Activated CD4-positive, alpha-beta memory T cell treated with anti-CD3 and anti-CD28 coated beads for 36 hours (primary cell): ENCODE measurements at regions not wholly inside any gene's neighbourhood (a gene's known extent, or its start where the extent isn't known, plus 50 kb on each side); places are given as distances from the start of the nearest gene placed in this dataset.

ENCODE experiments used
- CTCF ChIA-PET: fragments of 350-600 bp; sonication (Branson Sonifier 250); formaldehyde crosslinking; loops from one replicate; lab custom pipeline; 2021; ENCODE audit warnings: antibody characterized with exemption, inconsistent platforms; lab: Charles Lee
- POLR2A ChIA-PET: fragments of 350-600 bp; sonication (Branson Sonifier 250); formaldehyde crosslinking; loops from one replicate; lab custom pipeline; 2021; ENCODE audit warnings: antibody characterized with exemption; lab: Charles Lee
- DNase-seq: peaks from one replicate; pipeline ENCODE4 v3.0.0-alpha.2; 2020
- H3K27ac Mint-ChIP-seq: one replicate; pipeline ENCODE4 v1.8.0; 2021; ENCODE audit warnings: mixed read lengths
- H3K27me3 Mint-ChIP-seq: one replicate; pipeline ENCODE4 v1.8.0; 2021; ENCODE audit warnings: mixed read lengths
- H3K36me3 Mint-ChIP-seq: one replicate; pipeline ENCODE4 v1.8.0; 2021; ENCODE audit warnings: mixed read lengths
- H3K4me1 Mint-ChIP-seq: one replicate; pipeline ENCODE4 v1.8.0; 2021; ENCODE audit warnings: low read depth, mixed read lengths
- H3K4me3 Mint-ChIP-seq: one replicate; pipeline ENCODE4 v1.8.0; 2021; ENCODE audit warnings: mild to moderate bottlenecking, mixed read lengths
- H3K9me3 Mint-ChIP-seq: one replicate; pipeline ENCODE4 v1.8.0; 2021; ENCODE audit warnings: mixed read lengths
- intact Hi-C: fragments of 100-400 bp; cut with micrococcal nuclease; formaldehyde crosslinking; loops from one replicate; pipeline ENCODE4 v1.15.1; 2023

GRCh38 chr6:4274382-4275082, 139.2 kb upstream of the ECI2 start:
- Mint-ChIP-seq H3K9me3 (no peaks in the 10 kb centered on the region), H3K4me1 (no peaks in the 10 kb centered on the region), H3K27ac (no peak overlapping the region), H3K27me3 (peaks cover 5% of the 10 kb centered on the region), H3K4me3 (no peak overlapping the region), H3K36me3 (no peaks in the 10 kb centered on the region)
- intact Hi-C loops: no loop called here
- DNase-seq: no peak
- ChIA-PET CTCF (no interaction called here), POLR2A (no interaction called here)

- POLR2A ChIA-PET: no interaction called here
- CTCF ChIA-PET: no interaction called here
- Mint-ChIP-seq H3K4me3 (no peak overlapping the region), H3K27me3 (peaks cover 4% of the 10 kb centered on the region), H3K9me3 (no peaks in the 10 kb centered on the region), H3K36me3 (no peaks in the 10 kb centered on the region), H3K27ac (no peak overlapping the region), H3K4me1 (no peaks in the 10 kb centered on the region)
- no peak for DNase-seq
- intact Hi-C loops: no loop called here
These were observed 137.6 kb upstream of the ECI2 start for GRCh38 chr6:4272996-4273395.

GRCh38 chr6:4271761-4272470, 136.5 kb upstream of the ECI2 start:
- no peaks in the 10 kb centered on the region for H3K9me3 Mint-ChIP-seq
- no peak for DNase-seq
- H3K36me3 Mint-ChIP-seq: no peaks in the 10 kb centered on the region
- H3K4me3 Mint-ChIP-seq: no peak overlapping the region
- intact Hi-C loops: no loop called here
- H3K4me1 Mint-ChIP-seq: no peaks in the 10 kb centered on the region
- no peak overlapping the region for H3K27ac Mint-ChIP-seq
- peaks cover under 1% of the 10 kb centered on the region for H3K27me3 Mint-ChIP-seq
- ChIA-PET CTCF (no interaction called here), POLR2A (no interaction called here)

- Mint-ChIP-seq H3K4me3 (no peak overlapping the region), H3K27ac (no peak overlapping the region), H3K27me3 (no peaks in the 10 kb centered on the region), H3K9me3 (no peaks in the 10 kb centered on the region), H3K4me1 (no peaks in the 10 kb centered on the region), H3K36me3 (no peaks in the 10 kb centered on the region)
- DNase-seq: no peak
- CTCF ChIA-PET: no interaction called here
- POLR2A ChIA-PET: no interaction called here
- intact Hi-C loops: no loop called here
These were observed 135.4 kb upstream of the ECI2 start for GRCh38 chr6:4270776-4271175.

GRCh38 chr6:4270001-4270400, 134.6 kb upstream of the ECI2 start:
- Mint-ChIP-seq H3K27ac (no peak overlapping the region), H3K4me1 (no peaks in the 10 kb centered on the region), H3K27me3 (no peaks in the 10 kb centered on the region), H3K36me3 (no peaks in the 10 kb centered on the region), H3K4me3 (no peak overlapping the region), H3K9me3 (no peaks in the 10 kb centered on the region)
- POLR2A ChIA-PET: no interaction called here
- no peak for DNase-seq
- intact Hi-C loops: no loop called here
- CTCF ChIA-PET: no interaction called here

- H3K4me1 Mint-ChIP-seq: no peaks in the 10 kb centered on the region
- CTCF ChIA-PET: no interaction called here
- H3K27me3 Mint-ChIP-seq: peaks cover 2% of the 10 kb centered on the region
- DNase-seq: no peak
- no peaks in the 10 kb centered on the region for H3K9me3 Mint-ChIP-seq
- no peak overlapping the region for H3K4me3 Mint-ChIP-seq
- POLR2A ChIA-PET: no interaction called here
- no peak overlapping the region for H3K27ac Mint-ChIP-seq
- intact Hi-C loops: no loop called here
- H3K36me3 Mint-ChIP-seq: no peaks in the 10 kb centered on the region
These were observed 132.8 kb upstream of the ECI2 start for GRCh38 chr6:4268171-4268570.

GRCh38 chr6:4265740-4266139, 130.4 kb upstream of the ECI2 start:
- H3K9me3 Mint-ChIP-seq: no peaks in the 10 kb centered on the region
- no peaks in the 10 kb centered on the region for H3K36me3 Mint-ChIP-seq
- no peaks in the 10 kb centered on the region for H3K4me1 Mint-ChIP-seq
- no peak overlapping the region for H3K4me3 Mint-ChIP-seq
- intact Hi-C loops: no loop called here
- ChIA-PET POLR2A (no interaction called here), CTCF (no interaction called here)
- no peak overlapping the region for H3K27ac Mint-ChIP-seq
- H3K27me3 Mint-ChIP-seq: peaks cover 2% of the 10 kb centered on the region
- DNase-seq: no peak

- Mint-ChIP-seq H3K27me3 (peaks cover 2% of the 10 kb centered on the region), H3K9me3 (no peaks in the 10 kb centered on the region), H3K36me3 (no peaks in the 10 kb centered on the region), H3K4me3 (no peak overlapping the region), H3K27ac (no peak overlapping the region), H3K4me1 (no peaks in the 10 kb centered on the region)
- ChIA-PET CTCF (no interaction called here), POLR2A (no interaction called here)
- intact Hi-C loops: no loop called here
- no peak for DNase-seq
These were observed 129.2 kb upstream of the ECI2 start for GRCh38 chr6:4264601-4265000.

- Mint-ChIP-seq H3K27ac (no peak overlapping the region), H3K4me1 (no peaks in the 10 kb centered on the region), H3K36me3 (no peaks in the 10 kb centered on the region), H3K27me3 (peaks cover 2% of the 10 kb centered on the region), H3K9me3 (no peaks in the 10 kb centered on the region), H3K4me3 (no peak overlapping the region)
- intact Hi-C loops: no loop called here
- ChIA-PET CTCF (no interaction called here), POLR2A (no interaction called here)
- no peak for DNase-seq
These were observed 128.7 kb upstream of the ECI2 start for GRCh38 chr6:4264081-4264480.

- no peaks in the 10 kb centered on the region for H3K36me3 Mint-ChIP-seq
- H3K4me3 Mint-ChIP-seq: no peak overlapping the region
- H3K4me1 Mint-ChIP-seq: no peaks in the 10 kb centered on the region
- peaks cover 2% of the 10 kb centered on the region for H3K27me3 Mint-ChIP-seq
- POLR2A ChIA-PET: no interaction called here
- H3K9me3 Mint-ChIP-seq: no peaks in the 10 kb centered on the region
- CTCF ChIA-PET: no interaction called here
- no peak for DNase-seq
- H3K27ac Mint-ChIP-seq: no peak overlapping the region
- intact Hi-C loops: no loop called here
These were observed 127.2 kb upstream of the ECI2 start for GRCh38 chr6:4262526-4262925.

- ChIA-PET CTCF (no interaction called here), POLR2A (no interaction called here)
- H3K27ac Mint-ChIP-seq: no peak overlapping the region
- intact Hi-C loops: no loop called here
- no peaks in the 10 kb centered on the region for H3K9me3 Mint-ChIP-seq
- no peaks in the 10 kb centered on the region for H3K4me1 Mint-ChIP-seq
- H3K4me3 Mint-ChIP-seq: no peak overlapping the region
- DNase-seq: no peak
- no peaks in the 10 kb centered on the region for H3K36me3 Mint-ChIP-seq
- no peaks in the 10 kb centered on the region for H3K27me3 Mint-ChIP-seq
These were observed 124.0 kb upstream of the ECI2 start for GRCh38 chr6:4259391-4259790.

GRCh38 chr6:4258733-4259132, 123.4 kb upstream of the ECI2 start:
- no peaks in the 10 kb centered on the region for H3K36me3 Mint-ChIP-seq
- H3K4me1 Mint-ChIP-seq: no peaks in the 10 kb centered on the region
- no peak overlapping the region for H3K27ac Mint-ChIP-seq
- POLR2A ChIA-PET: no interaction called here
- H3K27me3 Mint-ChIP-seq: no peaks in the 10 kb centered on the region
- no peak overlapping the region for H3K4me3 Mint-ChIP-seq
- H3K9me3 Mint-ChIP-seq: no peaks in the 10 kb centered on the region
- CTCF ChIA-PET: no interaction called here
- no peak for DNase-seq
- intact Hi-C loops: no loop called here

- intact Hi-C loops: no loop called here
- no peaks in the 10 kb centered on the region for H3K36me3 Mint-ChIP-seq
- no peak for DNase-seq
- H3K27me3 Mint-ChIP-seq: no peaks in the 10 kb centered on the region
- no peaks in the 10 kb centered on the region for H3K4me1 Mint-ChIP-seq
- ChIA-PET CTCF (no interaction called here), POLR2A (no interaction called here)
- no peaks in the 10 kb centered on the region for H3K9me3 Mint-ChIP-seq
- no peak overlapping the region for H3K4me3 Mint-ChIP-seq
- no peak overlapping the region for H3K27ac Mint-ChIP-seq
These were observed 121.6 kb upstream of the ECI2 start for GRCh38 chr6:4256969-4257368.
